Activated naive CD8-positive, alpha-beta T cell treated with anti-CD3 and anti-CD28 coated beads for 36 hours (primary cell): ENCODE measurements at regions not wholly inside any gene's neighbourhood (a gene's known extent, or its start where the extent isn't known, plus 50 kb on each side); places are given as distances from the start of the nearest gene placed in this dataset.
"Not testable (repeated sequence)": the region's sequence is repeated elsewhere in the genome, so short reads cannot be mapped to it uniquely, and the experiment has no call there.

Experiments
- DNase-seq: peaks from one replicate; pipeline ENCODE4 v3.0.0; 2021
- H3K27ac Mint-ChIP-seq: one replicate; pipeline ENCODE4 v1.8.0; 2022; ENCODE audit warnings: mild to moderate bottlenecking, moderate library complexity, mixed read lengths
- H3K27me3 Mint-ChIP-seq: one replicate; pipeline ENCODE4 v1.8.0; 2022; ENCODE audit warnings: mild to moderate bottlenecking, mixed read lengths
- H3K36me3 Mint-ChIP-seq: one replicate; pipeline ENCODE4 v1.8.0; 2021; ENCODE audit warnings: mild to moderate bottlenecking, mixed read lengths
- H3K4me1 Mint-ChIP-seq: one replicate; pipeline ENCODE4 v1.8.0; 2021; ENCODE audit warnings: mixed read lengths
- H3K4me3 Mint-ChIP-seq: one replicate; pipeline ENCODE4 v1.8.0; 2022; ENCODE audit warnings: mild to moderate bottlenecking, moderate library complexity, mixed read lengths
- H3K9me3 Mint-ChIP-seq: one replicate; pipeline ENCODE4 v1.8.0; 2022; ENCODE audit warnings: mixed read lengths

GRCh38 chr12:24517000-24517399, 431.9 kb downstream of the BCAT1 start:
- peaks cover 30% of the 10 kb centered on the region for H3K9me3 Mint-ChIP-seq
- H3K4me3 Mint-ChIP-seq: no peak overlapping the region
- H3K4me1 Mint-ChIP-seq: no peaks in the 10 kb centered on the region
- no peak for DNase-seq
- no peaks in the 10 kb centered on the region for H3K36me3 Mint-ChIP-seq
- no peaks in the 10 kb centered on the region for H3K27me3 Mint-ChIP-seq
- H3K27ac Mint-ChIP-seq: no peak overlapping the region

DNA sequence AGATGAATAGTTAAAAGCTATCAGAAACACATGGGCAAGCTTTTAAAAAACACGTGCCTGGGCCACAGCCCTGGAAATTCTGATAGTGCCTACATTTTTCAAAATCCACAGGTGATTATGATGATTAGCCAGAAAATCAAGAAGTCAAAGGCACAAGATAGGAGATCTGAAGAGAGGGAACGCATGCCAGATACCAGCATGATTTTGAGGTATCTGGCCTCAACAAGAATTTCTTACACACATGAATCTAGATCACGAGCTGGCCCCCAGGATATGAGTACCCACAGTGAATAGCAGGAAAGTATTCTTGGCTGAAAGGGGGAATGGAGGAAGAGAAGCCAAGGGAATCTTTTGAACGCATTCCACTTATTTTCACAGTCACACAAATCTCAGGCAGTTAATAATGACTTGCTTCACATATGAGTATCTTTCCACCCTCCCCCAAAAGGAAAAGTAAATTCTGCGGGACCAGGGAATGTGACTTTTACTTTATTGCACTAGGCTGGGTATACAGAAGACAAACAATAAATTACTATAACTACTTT, 438.2 kb downstream of the BCAT1 start:
- peaks cover 2% of the 10 kb centered on the region for H3K9me3 Mint-ChIP-seq
- H3K4me1 Mint-ChIP-seq: no peaks in the 10 kb centered on the region
- H3K27ac Mint-ChIP-seq: no peak overlapping the region
- no peaks in the 10 kb centered on the region for H3K36me3 Mint-ChIP-seq
- DNase-seq: no peak
- H3K27me3 Mint-ChIP-seq: no peaks in the 10 kb centered on the region
- no peak overlapping the region for H3K4me3 Mint-ChIP-seq

DNA sequence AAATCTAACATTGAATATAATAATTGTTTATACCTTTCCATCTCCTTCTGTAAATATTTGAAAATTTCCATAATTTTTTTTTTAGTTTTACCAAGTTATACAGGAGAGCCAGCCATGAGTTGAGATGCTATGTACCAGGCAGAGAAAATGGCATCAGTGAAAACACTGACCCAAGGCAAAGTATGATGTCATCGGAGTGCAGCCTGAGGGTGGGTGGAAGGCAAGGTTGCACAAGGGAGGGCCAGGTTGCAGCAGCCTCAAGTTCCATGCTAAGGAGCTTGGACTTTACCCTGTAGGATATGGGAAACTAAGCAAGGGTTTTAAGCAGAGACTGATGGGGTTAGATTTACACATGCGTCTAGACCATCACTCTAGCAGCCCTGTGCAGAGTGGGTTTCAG, 441.1 kb downstream of the BCAT1 start:
- Mint-ChIP-seq H3K27ac (no peak overlapping the region), H3K36me3 (no peaks in the 10 kb centered on the region)

GRCh38 chr12:24505366-24506015, 443.4 kb downstream of the BCAT1 start:
- no peaks in the 10 kb centered on the region for H3K36me3 Mint-ChIP-seq
- no peak for DNase-seq

More for the DNA sequence above, 441.1 kb downstream of the BCAT1 start:
- DNase-seq: no peak
- Mint-ChIP-seq H3K9me3 (peaks cover 3% of the 10 kb centered on the region), H3K4me1 (no peaks in the 10 kb centered on the region), H3K27me3 (no peaks in the 10 kb centered on the region), H3K4me3 (no peak overlapping the region)

GRCh38 chr12:24503477-24503876, 445.4 kb downstream of the BCAT1 start:
- not testable (repeated sequence) for H3K4me3 Mint-ChIP-seq, H3K27ac Mint-ChIP-seq, H3K36me3 Mint-ChIP-seq

More at GRCh38 chr12:24505366-24506015, 443.4 kb downstream of the BCAT1 start:
- Mint-ChIP-seq H3K4me1 (no peaks in the 10 kb centered on the region), H3K27ac (no peak overlapping the region), H3K27me3 (no peaks in the 10 kb centered on the region), H3K9me3 (peaks cover 3% of the 10 kb centered on the region), H3K4me3 (no peak overlapping the region)

GRCh38 chr12:24500831-24501230, 448.1 kb downstream of the BCAT1 start:
- Mint-ChIP-seq H3K27ac (no peak overlapping the region), H3K4me3 (no peak overlapping the region), H3K36me3 (no peaks in the 10 kb centered on the region), H3K9me3 (peaks cover 3% of the 10 kb centered on the region), H3K4me1 (no peaks in the 10 kb centered on the region), H3K27me3 (no peaks in the 10 kb centered on the region)
- no peak for DNase-seq

More at GRCh38 chr12:24503477-24503876, 445.4 kb downstream of the BCAT1 start:
- H3K27me3 Mint-ChIP-seq, H3K4me1 Mint-ChIP-seq, DNase-seq, H3K9me3 Mint-ChIP-seq: not testable (repeated sequence)

DNA sequence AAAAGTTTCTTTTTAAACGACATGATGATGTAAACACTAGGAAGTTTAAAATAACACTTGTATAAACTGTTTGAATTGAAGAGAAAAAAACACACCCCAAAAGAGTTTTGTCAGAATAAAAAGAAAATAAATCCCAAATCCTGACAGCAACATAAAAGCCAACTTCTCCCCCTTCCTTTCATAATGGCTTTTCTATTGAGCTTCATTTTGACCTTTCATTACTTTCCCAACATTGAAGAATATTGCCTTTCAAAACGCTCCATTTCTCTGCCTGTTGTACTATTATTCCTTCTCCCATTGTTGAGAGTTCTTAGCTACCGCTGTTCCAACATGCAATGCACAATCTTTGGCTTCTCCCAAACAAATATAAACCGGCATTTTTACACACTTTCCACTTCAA, 448.5 kb downstream of the BCAT1 start:
- H3K36me3 Mint-ChIP-seq: no peaks in the 10 kb centered on the region
- H3K4me1 Mint-ChIP-seq: no peaks in the 10 kb centered on the region

GRCh38 chr12:24499151-24500146, 449.5 kb downstream of the BCAT1 start:
- H3K27ac Mint-ChIP-seq: no peak overlapping the region
- no peak for DNase-seq
- no peaks in the 10 kb centered on the region for H3K4me1 Mint-ChIP-seq
- H3K36me3 Mint-ChIP-seq: no peaks in the 10 kb centered on the region
- H3K9me3 Mint-ChIP-seq: peaks cover 3% of the 10 kb centered on the region
- no peak overlapping the region for H3K4me3 Mint-ChIP-seq
- H3K27me3 Mint-ChIP-seq: no peaks in the 10 kb centered on the region

More for the DNA sequence above, 448.5 kb downstream of the BCAT1 start:
- DNase-seq: no peak
- Mint-ChIP-seq H3K4me3 (no peak overlapping the region), H3K27me3 (no peaks in the 10 kb centered on the region), H3K9me3 (peaks cover 3% of the 10 kb centered on the region), H3K27ac (no peak overlapping the region)

DNA sequence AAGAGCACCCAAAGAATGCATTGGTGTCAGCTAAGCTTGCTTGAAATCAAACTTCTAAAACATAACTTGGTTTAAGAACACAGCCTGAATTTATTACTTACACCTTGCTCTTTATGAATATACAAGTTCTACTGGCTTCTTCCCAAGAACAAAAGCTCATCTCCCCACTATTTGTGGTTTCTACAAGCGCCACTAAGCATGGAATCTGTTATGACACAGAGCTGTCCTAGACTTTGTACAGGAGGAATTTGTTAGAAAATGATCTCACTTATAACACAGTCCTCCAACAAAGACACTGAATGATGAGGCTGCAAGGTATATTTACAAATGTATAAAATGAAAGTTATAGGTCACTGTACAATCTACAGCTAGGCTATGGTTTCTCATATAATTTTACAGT, 452.1 kb downstream of the BCAT1 start:
- H3K4me1 Mint-ChIP-seq: no peaks in the 10 kb centered on the region
- H3K4me3 Mint-ChIP-seq: no peak overlapping the region
- H3K36me3 Mint-ChIP-seq: no peaks in the 10 kb centered on the region
- H3K27ac Mint-ChIP-seq: no peak overlapping the region
- no peaks in the 10 kb centered on the region for H3K9me3 Mint-ChIP-seq
- H3K27me3 Mint-ChIP-seq: no peaks in the 10 kb centered on the region
- DNase-seq: no peak

GRCh38 chr12:24494401-24494800, 454.5 kb downstream of the BCAT1 start:
- H3K4me3 Mint-ChIP-seq: no peak overlapping the region
- H3K9me3 Mint-ChIP-seq: no peaks in the 10 kb centered on the region
- no peak for DNase-seq
- H3K4me1 Mint-ChIP-seq: no peaks in the 10 kb centered on the region
- H3K36me3 Mint-ChIP-seq: no peaks in the 10 kb centered on the region
- no peak overlapping the region for H3K27ac Mint-ChIP-seq
- no peaks in the 10 kb centered on the region for H3K27me3 Mint-ChIP-seq

DNA sequence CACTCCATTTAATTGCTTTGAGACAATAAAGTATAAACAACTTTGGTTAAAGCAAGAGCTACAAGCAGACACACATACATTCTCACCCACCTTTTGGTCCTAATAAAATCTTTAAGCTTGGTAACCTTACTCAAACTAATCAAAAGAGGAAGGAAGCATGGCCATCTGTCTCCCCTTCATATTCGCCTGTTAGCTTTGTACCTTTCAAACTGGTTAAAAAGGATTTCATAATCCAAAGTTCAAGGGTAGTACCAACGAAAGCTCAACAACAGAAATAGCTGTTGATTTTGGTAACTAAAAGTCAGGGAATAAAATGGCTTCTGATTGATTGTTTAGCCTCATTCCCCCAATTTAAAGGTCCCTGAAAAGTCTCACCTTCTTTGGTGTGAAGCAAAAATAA, 456.9 kb downstream of the BCAT1 start:
- DNase-seq: no peak
- Mint-ChIP-seq H3K27me3 (no peaks in the 10 kb centered on the region), H3K4me3 (no peak overlapping the region), H3K4me1 (no peaks in the 10 kb centered on the region), H3K9me3 (no peaks in the 10 kb centered on the region), H3K36me3 (no peaks in the 10 kb centered on the region), H3K27ac (no peak overlapping the region)

DNA sequence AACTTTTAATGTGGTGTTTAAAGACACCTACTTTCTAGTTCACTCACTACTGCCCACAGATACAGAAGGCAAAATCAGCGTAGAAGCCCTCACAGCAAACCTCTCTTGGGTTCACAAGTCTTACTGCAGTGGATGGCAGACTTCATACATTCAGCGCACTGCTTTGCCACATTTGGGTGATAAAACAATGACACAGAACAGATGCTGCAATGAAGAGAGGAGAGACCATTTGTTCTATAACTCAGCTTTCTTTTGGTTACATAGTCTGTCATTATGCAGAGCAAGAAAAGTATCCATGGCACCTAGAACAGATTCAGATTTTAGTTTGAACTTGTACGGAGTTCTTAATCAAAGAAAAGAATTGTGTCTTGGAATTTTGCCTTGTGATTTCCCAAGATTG, 459.0 kb downstream of the BCAT1 start:
- Mint-ChIP-seq H3K4me1 (no peaks in the 10 kb centered on the region), H3K9me3 (no peaks in the 10 kb centered on the region), H3K27me3 (no peaks in the 10 kb centered on the region), H3K27ac (no peak overlapping the region), H3K36me3 (no peaks in the 10 kb centered on the region), H3K4me3 (no peak overlapping the region)
- no peak for DNase-seq

- no peak for DNase-seq
- H3K9me3 Mint-ChIP-seq: no peaks in the 10 kb centered on the region
- H3K4me3 Mint-ChIP-seq: no peak overlapping the region
- H3K27ac Mint-ChIP-seq: no peak overlapping the region
- no peaks in the 10 kb centered on the region for H3K36me3 Mint-ChIP-seq
- H3K27me3 Mint-ChIP-seq: no peaks in the 10 kb centered on the region
- H3K4me1 Mint-ChIP-seq: no peaks in the 10 kb centered on the region
These were observed 459.8 kb downstream of the BCAT1 start for GRCh38 chr12:24488906-24489619.

GRCh38 chr12:24488091-24488596, 460.8 kb downstream of the BCAT1 start:
- H3K27ac Mint-ChIP-seq: no peak overlapping the region
- no peaks in the 10 kb centered on the region for H3K4me1 Mint-ChIP-seq
- H3K9me3 Mint-ChIP-seq: no peaks in the 10 kb centered on the region
- H3K36me3 Mint-ChIP-seq: no peaks in the 10 kb centered on the region
- no peaks in the 10 kb centered on the region for H3K27me3 Mint-ChIP-seq
- no peak overlapping the region for H3K4me3 Mint-ChIP-seq
- no peak for DNase-seq

DNA sequence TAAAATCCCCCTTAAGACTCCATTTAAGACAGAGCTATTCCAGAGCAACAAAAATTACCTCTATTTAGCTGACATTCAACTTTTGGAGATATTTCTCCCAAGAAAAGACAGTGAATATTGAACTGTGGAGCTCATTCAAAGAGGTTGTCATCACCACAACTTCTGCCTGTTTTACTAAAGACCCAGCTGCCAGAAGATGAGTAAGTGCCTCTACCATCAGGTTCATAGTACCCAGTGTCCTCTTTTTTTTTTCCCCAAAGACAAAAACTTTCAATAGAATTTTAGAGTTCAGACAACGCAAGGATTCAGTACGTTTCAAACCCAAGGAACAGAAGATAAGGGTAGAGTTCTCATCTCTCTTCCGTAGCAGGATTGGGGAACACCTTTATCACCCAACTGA, 461.3 kb downstream of the BCAT1 start:
- Mint-ChIP-seq H3K27ac (no peak overlapping the region), H3K36me3 (no peaks in the 10 kb centered on the region), H3K27me3 (no peaks in the 10 kb centered on the region), H3K4me3 (no peak overlapping the region), H3K4me1 (no peaks in the 10 kb centered on the region), H3K9me3 (no peaks in the 10 kb centered on the region)
- DNase-seq: no peak
